ENCODE measurements at regions not wholly inside any gene's neighbourhood (a gene's known extent, or its start where the extent isn't known, plus 50 kb on each side); places are given as distances from the start of the nearest gene placed in this dataset.

DNA sequence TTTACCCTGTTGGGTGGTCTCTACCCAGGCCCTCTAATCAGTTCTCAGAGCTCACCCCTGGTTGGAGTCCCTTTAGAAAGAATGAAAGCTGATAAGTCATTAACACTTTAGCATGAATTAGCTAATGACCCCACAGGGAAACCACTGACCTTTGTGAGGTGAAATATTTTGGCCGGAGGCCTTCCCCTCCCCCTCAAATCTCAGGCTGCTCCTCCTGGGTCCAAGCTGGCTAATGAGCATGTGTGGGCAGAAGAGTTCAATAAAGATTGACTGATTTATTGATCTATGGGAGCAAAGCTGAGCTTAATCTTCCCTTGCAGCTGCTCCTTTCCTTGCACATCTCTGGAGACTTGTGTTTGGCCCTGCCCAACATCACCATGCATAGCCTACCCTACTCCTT is 78.8 kb upstream of the CCDC85A start:
- no peaks in the 10 kb centered on the region for H3K27me3 ChIP-seq (ENCODE audit: control insufficient read depth, insufficient read depth, low read length)
- H2BK20ac ChIP-seq (ENCODE audit: low read depth, low read length) = no peak overlapping the region
- H2AK9ac ChIP-seq (replicated peaks; ENCODE audit: low read depth, low read length, poor library complexity) = no peak overlapping the region
- intact Hi-C loops (cut with micrococcal nuclease) = no loop called here
- no peak overlapping the region for H2BK15ac ChIP-seq (ENCODE audit: low read depth, low read length)
- ChIA-PET POLR2A (ENCODE audit: unreplicated experiment) (no interaction called here), CTCF (no interaction called here)
- no peak overlapping the region for H4K5ac ChIP-seq (ENCODE audit: low read depth, low read length)
- H3K14ac ChIP-seq (replicated peaks; ENCODE audit: low read depth, low read length) = no peak overlapping the region
- no peak overlapping the region for H3K27ac ChIP-seq (ENCODE audit: insufficient read depth, low read length)
- no peaks in the 10 kb centered on the region for H3K36me3 ChIP-seq (ENCODE audit: control insufficient read depth, insufficient read depth, low read length)
- no peaks in the 10 kb centered on the region for H3K9me1 ChIP-seq (ENCODE audit: insufficient read depth, low read length)
- H3K9ac ChIP-seq (ENCODE audit: low read depth, low read length) = no peak overlapping the region
- dilution Hi-C loops (cut with HindIII; ENCODE audit: low sequenced_read_pairs, unreplicated experiment) = no loop called here
- no peak overlapping the region for H2AFZ ChIP-seq (replicated peaks; ENCODE audit: low read length, poor library complexity)
- no peaks in the 10 kb centered on the region for H4K20me1 ChIP-seq (ENCODE audit: insufficient read depth, low read length)
- H3K56ac ChIP-seq (ENCODE audit: extremely low read depth, insufficient read depth, low read length) = no peak overlapping the region
- H4K91ac ChIP-seq (ENCODE audit: insufficient read depth, low read depth, low read length) = no peak overlapping the region
- no peak overlapping the region for H4K8ac ChIP-seq (ENCODE audit: low read depth in 2 of 2, low read length in 2 of 2)
- DNase-seq (no peak), ATAC-seq (ENCODE audit: low read depth) (no peak)
- H2AK5ac ChIP-seq (ENCODE audit: low read depth, low read length) = no peak overlapping the region
- no peak overlapping the region for H2BK120ac ChIP-seq (ENCODE audit: low read depth, low read length)
- in situ Hi-C loops (cut with MboI; ENCODE audit: low sequenced_read_pairs) = no loop called here
- no CpG with 5 or more reads among the region's 1 CpG for WGBS, 2 experiments (ENCODE audit: extremely low coverage in 2 of 2, insufficient read length in 1 of 2)
- no peak overlapping the region for H3K23ac ChIP-seq (ENCODE audit: low read depth, low read length)
- no peak overlapping the region for H3K4me3 ChIP-seq (ENCODE audit: insufficient read depth, low read depth, low read length)
- H3K4me1 ChIP-seq (ENCODE audit: control insufficient read depth, insufficient read depth, low read length) = no peaks in the 10 kb centered on the region
- no peaks in the 10 kb centered on the region for H3K79me1 ChIP-seq (ENCODE audit: low read depth in 1 of 2, low read length in 2 of 2)
- no peak overlapping the region for H2BK5ac ChIP-seq (ENCODE audit: low read depth, low read length, poor library complexity, severe bottlenecking)
- TF ChIP-seq RAD21 (IDR thresholded peaks at IDR 0.05; ENCODE audit: low read length) = no peak
- TF ChIP-seq MAZ (IDR thresholded peaks at IDR 0.05; ENCODE audit: borderline replicate concordance, low read depth, low read length) = no peak
- no peak overlapping the region for H3K18ac ChIP-seq (ENCODE audit: low read depth, low read length)
- no peak overlapping the region for H3K4ac ChIP-seq (ENCODE audit: low read depth, low read length)
- H3K4me2 ChIP-seq (ENCODE audit: low read depth, low read length) = no peak overlapping the region
- BruUV-seq (replicated peaks) = no TSS peak
- no peaks in the 10 kb centered on the region for H3K9me3 ChIP-seq (ENCODE audit: control insufficient read depth, insufficient read depth, low read length)

All from IMR-90 (cell line).